GM12878 (cell line): ENCODE measurements at regions not wholly inside any gene's neighbourhood (a gene's known extent, or its start where the extent isn't known, plus 50 kb on each side); places are given as distances from the start of the nearest gene placed in this dataset.

ENCODE experiments used
- ATAC-seq: fragments of 200-7000 bp; cut with Tn5 transposase; 3 replicates; pipeline ENCODE4 v1.9.1; 2020; ENCODE audit warnings: mild to moderate bottlenecking, moderate library complexity
- BruUV-seq: library from RNA; stranded (reverse); fragments of 400-500 nt; replicated peaks from 2 replicates; lab custom pipeline; 2021; lab: Mats Ljungman, UMichigan
- CTCF ChIA-PET: fragments of 300-600 bp; sonication (Branson Sonifier 250); formaldehyde crosslinking; extraction: SDS; loops from one replicate; lab custom pipeline; 2021; ENCODE audit warnings: inconsistent platforms; lab: Yijun Ruan, JAX
- POLR2A ChIA-PET: fragments of 350-600 bp; formaldehyde crosslinking; extraction: SDS; loops from one replicate; lab custom pipeline; 2021; ENCODE audit warnings: inconsistent platforms; lab: Charles Lee
- RAD21 ChIA-PET: fragments of 300-600 bp; sonication (Branson Sonifier 250); formaldehyde crosslinking; loops from one replicate; lab custom pipeline; 2023; ENCODE audit warnings: antibody characterized with exemption; ENCODE audit not compliant: unreplicated experiment; lab: Charles Lee
- SMC1A ChIA-PET: fragments of 300-600 bp; sonication (Branson Sonifier 250); formaldehyde crosslinking; loops from one replicate; lab custom pipeline; 2023; ENCODE audit not compliant: unreplicated experiment, uncharacterized antibody; lab: Charles Lee
- DNase-seq: peaks from one replicate; pipeline ENCODE4 v3.0.0-alpha.2; 2011; ENCODE audit warnings: low read depth, low spot score
- FAIRE-seq: peaks from 3 replicates; lab custom pipeline; 2011; peaks lifted over from hg19 to GRCh38; lab: Jason Lieb, UNC
- H2AFZ ChIP-seq: 2 replicates; pipeline ENCODE4 v1.6.0; 2011; ENCODE audit warnings: low read depth, low read length, control low read depth; ENCODE audit not compliant: control insufficient read depth
- H3K27ac ChIP-seq: 2 replicates; pipeline ENCODE4 v1.5.1; 2011; ENCODE audit warnings: control low read depth; ENCODE audit not compliant: control insufficient read depth, insufficient read depth
- H3K27me3 ChIP-seq, 2 experiments: replicated peaks in 1 of 2; 2 replicates each; pipeline versions ENCODE4 v1.6.0 to v1.6.1; 2011; ENCODE audit warnings: low read length in 1 of 2; ENCODE audit not compliant: control insufficient read depth in 2 of 2, insufficient read depth in 2 of 2
- H3K36me3 ChIP-seq, 2 experiments: 2 replicates each; pipeline ENCODE4 v1.5.1; 2011; ENCODE audit warnings: low read length in 1 of 2; ENCODE audit not compliant: control insufficient read depth in 2 of 2, insufficient read depth in 2 of 2
- H3K4me1 ChIP-seq: 2 replicates; pipeline ENCODE4 v1.6.1; 2011; ENCODE audit warnings: mild to moderate bottlenecking, low read length, moderate library complexity, mixed read lengths; ENCODE audit not compliant: control insufficient read depth, insufficient read depth
- H3K4me2 ChIP-seq: 2 replicates; pipeline ENCODE4 v1.6.0; 2011; ENCODE audit warnings: control low read depth; ENCODE audit not compliant: control insufficient read depth, insufficient read depth
- H3K4me3 ChIP-seq: fragments of 200-600 bp; sonication (generic); 2 replicates; pipeline ENCODE4 v1.5.1; 2016
- H3K79me2 ChIP-seq: 2 replicates; pipeline ENCODE4 v1.6.0; 2011; ENCODE audit warnings: low read length; ENCODE audit not compliant: control insufficient read depth, insufficient read depth
- H3K9ac ChIP-seq: 2 replicates; pipeline ENCODE4 v1.8.0; 2011; ENCODE audit warnings: low read length, control low read depth, mixed read lengths; ENCODE audit not compliant: control insufficient read depth, insufficient read depth
- H3K9me3 ChIP-seq: replicated peaks from 3 replicates; pipeline ENCODE4 v1.5.1; 2011; ENCODE audit warnings: mild to moderate bottlenecking, low read length; ENCODE audit not compliant: control insufficient read depth, insufficient read depth
- H4K20me1 ChIP-seq: 2 replicates; pipeline ENCODE4 v1.6.0; 2011; ENCODE audit not compliant: control insufficient read depth, insufficient read depth
- CBFB ChIP-seq: IDR thresholded peaks from 2 replicates; pipeline ENCODE4 v1.6.1; 2016; ENCODE audit warnings: antibody characterized with exemption, low read depth
- CREM ChIP-seq: IDR thresholded peaks from 2 replicates; pipeline ENCODE4 v1.6.1; 2014; ENCODE audit warnings: antibody characterized with exemption, low read depth
- FOXM1 ChIP-seq: IDR thresholded peaks from 2 replicates; pipeline ENCODE4 v1.6.1; 2012; ENCODE audit warnings: low read depth, mild to moderate bottlenecking, inconsistent platforms, low read length, moderate library complexity
- HDGF ChIP-seq: fragments of 450-650 bp; IDR thresholded peaks from 2 replicates; pipeline ENCODE4 v1.6.1; 2016; ENCODE audit warnings: antibody characterized with exemption
- IKZF2 ChIP-seq, 2 experiments: fragments of 450-650 bp; IDR thresholded peaks; 2 replicates each; pipeline ENCODE4 v1.6.1; 2017; ENCODE audit warnings: mild to moderate bottlenecking in 2 of 2, moderate library complexity in 2 of 2
- NBN ChIP-seq: fragments of 450-650 bp; IDR thresholded peaks from 2 replicates; pipeline ENCODE4 v1.6.1; 2016
- PAX5 ChIP-seq: IDR thresholded peaks from 2 replicates; pipeline ENCODE4 v1.6.1; 2011; ENCODE audit warnings: low read depth, low read length, borderline replicate concordance
- PML ChIP-seq: IDR thresholded peaks from 2 replicates; pipeline ENCODE4 v1.6.1; 2012; ENCODE audit warnings: low read length, inconsistent platforms
- RB1 ChIP-seq: fragments of 450-650 bp; formaldehyde crosslinking; IDR thresholded peaks from 2 replicates; pipeline ENCODE4 v1.6.1; 2017; ENCODE audit warnings: mild to moderate bottlenecking, borderline replicate concordance
- RUNX3 ChIP-seq: IDR thresholded peaks from 2 replicates; pipeline ENCODE4 v1.6.1; 2012; ENCODE audit warnings: low read length, inconsistent platforms
- SIN3A ChIP-seq: IDR thresholded peaks from 2 replicates; pipeline ENCODE4 v1.6.1; 2012; ENCODE audit warnings: low read depth, low read length, improper control_type of control experiment
- SIX5 ChIP-seq: IDR thresholded peaks from 2 replicates; pipeline ENCODE4 v1.6.1; 2011; ENCODE audit warnings: mild to moderate bottlenecking, low read depth, low read length, moderate library complexity; ENCODE audit not compliant: severe bottlenecking
- STAT1 ChIP-seq: fragments of 450-650 bp; conservative IDR thresholded peaks from 2 replicates; pipeline ENCODE4 v1.6.1; 2014; ENCODE audit warnings: antibody characterized with exemption, mild to moderate bottlenecking
- WGBS: methylation state at CpG from one replicate; pipeline ENCODE4 v1.1.6; 2016; ENCODE audit warnings: low lambda C conversion rate; ENCODE audit not compliant: insufficient replicate concordance, insufficient coverage; ENCODE audit errors: missing lambda C conversion rate; 5-methylcytosine and 5-hydroxymethylcytosine counted together
- in situ Hi-C: fragments of 300-500 bp; cut with MboI; formaldehyde crosslinking; loops from 9 replicates; pipeline ENCODE4 v1.14.3; 2018; ENCODE audit warnings: mixed read lengths
- intact Hi-C: fragments of 100-400 bp; cut with micrococcal nuclease; formaldehyde crosslinking; loops from one replicate; pipeline ENCODE4 v1.14.2; 2022; ENCODE audit not compliant: unreplicated experiment
- TF ChIP-seq, protein P1 (sequence below): IDR thresholded peaks from 2 replicates; pipeline ENCODE4 v1.6.1; 2011; ENCODE audit warnings: low read depth, low read length, improper control_type of control experiment, borderline replicate concordance
- TF ChIP-seq, protein P2 (sequence below): fragments of 450-650 bp; IDR thresholded peaks from 2 replicates; pipeline ENCODE4 v1.6.1; 2017; ENCODE audit warnings: antibody characterized with exemption, mild to moderate bottlenecking, moderate library complexity

DNA sequence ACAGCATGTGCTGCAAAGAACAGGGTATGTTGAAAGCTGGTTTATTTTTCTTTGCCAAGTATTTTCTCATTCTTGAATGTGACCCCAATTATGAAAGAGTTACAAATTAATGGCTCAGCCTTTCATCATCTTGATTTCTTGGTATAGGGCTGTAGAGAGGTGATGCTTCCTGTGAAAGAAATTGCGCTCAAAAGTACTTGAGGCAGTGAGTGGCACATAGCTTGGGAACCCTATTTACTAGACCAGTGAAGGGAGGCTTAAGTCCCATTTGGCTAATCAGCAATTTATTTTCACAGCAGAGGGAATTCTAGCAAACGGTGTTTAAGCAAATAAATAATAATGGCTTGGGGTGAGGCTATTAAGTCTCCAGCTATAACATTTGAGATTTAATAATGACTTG, 153.9 kb upstream of the MIS18BP1 start:
- RAD21 ChIA-PET, result no interaction called here
- DNase-seq (no peak), FAIRE-seq (no peak), ATAC-seq (no peak)
- BruUV-seq, result no TSS peak
- no peak overlapping the region for H3K9ac ChIP-seq
- TF ChIP-seq RUNX3 (no peak), HDGF (no peak), IKZF2 (IDR thresholded peaks at IDR 0.05) (no peak), CREM (no peak), PAX5 (no peak), FOXM1 (no peak)
- H3K27ac ChIP-seq, result no peak overlapping the region
- H4K20me1 ChIP-seq, result no peaks in the 10 kb centered on the region
- H3K4me2 ChIP-seq, result no peak overlapping the region
- in situ Hi-C loops (no loop called here), intact Hi-C loops (no loop called here)
- 83% methylated on average over 2 of the region's 2 CpGs for WGBS
- no peaks in the 10 kb centered on the region for H3K4me1 ChIP-seq
- H3K79me2 ChIP-seq, result no peaks in the 10 kb centered on the region
- H3K4me3 ChIP-seq, result no peak overlapping the region
- H3K36me3 ChIP-seq, result no peaks in the 10 kb centered on the region
- SMC1A ChIA-PET, result interaction anchor here (1.8 kb wide), 1 partner anchor 12 kb away, joined by 5 read pairs; no protein-coding TSS in a partner anchor
- H2AFZ ChIP-seq, result no peak overlapping the region
- POLR2A ChIA-PET, result no interaction called here
- H3K27me3 ChIP-seq, result no peaks in the 10 kb centered on the region
- CTCF ChIA-PET, result interaction anchor here (2.3 kb wide), 1 partner anchor 19 kb away, joined by 11 read pairs; no protein-coding TSS in a partner anchor
- no peaks in the 10 kb centered on the region for H3K9me3 ChIP-seq

DNA sequence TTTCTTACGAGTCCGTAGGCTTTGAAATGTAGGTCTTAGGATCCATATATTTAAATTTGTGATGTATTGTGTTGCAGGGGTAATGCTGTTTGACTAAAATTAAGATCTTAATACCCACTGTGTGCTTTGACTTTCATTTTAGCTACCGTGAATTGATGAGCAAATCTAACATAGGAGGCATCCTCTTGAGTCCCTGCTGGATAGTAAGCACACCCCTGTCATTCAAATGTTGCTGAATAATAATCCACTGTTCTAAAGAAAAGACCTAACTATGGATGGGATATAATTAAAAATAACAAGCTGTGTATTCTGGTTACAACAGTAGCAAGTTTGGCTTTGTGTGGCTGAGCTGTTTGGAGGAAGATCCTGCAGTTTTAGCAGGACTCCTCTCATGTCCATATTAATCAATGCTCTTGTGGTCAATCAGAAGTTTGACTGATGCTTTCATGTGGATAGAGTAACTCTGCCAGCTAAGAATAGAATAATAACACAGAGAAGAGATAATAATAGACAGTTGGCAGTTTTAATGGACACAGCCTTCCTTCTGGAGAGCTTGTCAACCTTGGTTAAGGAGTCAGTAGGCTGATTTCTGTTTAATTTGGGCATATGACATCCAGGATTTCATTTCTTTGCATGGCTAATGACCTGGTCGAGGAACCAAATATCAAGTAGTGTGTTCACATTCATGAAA, 148.1 kb upstream of the MIS18BP1 start:
- no TSS peak for BruUV-seq
- H2AFZ ChIP-seq, result no peak overlapping the region
- ChIA-PET RAD21 (no interaction called here), CTCF (interaction anchor here (0.7 to 1.7 kb wide), 2 partner anchors 23 to 25 kb away, joined by 4 to 7 read pairs; no protein-coding TSS in a partner anchor), POLR2A (no interaction called here), SMC1A (no interaction called here)
- intact Hi-C loops (no loop called here), in situ Hi-C loops (no loop called here)
- no peaks in the 10 kb centered on the region for H3K4me1 ChIP-seq
- no peak overlapping the region for H3K4me3 ChIP-seq
- H3K4me2 ChIP-seq, result no peak overlapping the region
- no peak overlapping the region for H3K9ac ChIP-seq
- no peaks in the 10 kb centered on the region for H3K36me3 ChIP-seq
- DNase-seq (no peak), FAIRE-seq (no peak), ATAC-seq (no peak)
- H3K9me3 ChIP-seq, result no peaks in the 10 kb centered on the region
- no peaks in the 10 kb centered on the region for H3K27me3 ChIP-seq
- no peaks in the 10 kb centered on the region for H4K20me1 ChIP-seq
- 31% methylated on average over 4 of the region's 4 CpGs for WGBS
- H3K79me2 ChIP-seq, result no peaks in the 10 kb centered on the region
- no peak overlapping the region for H3K27ac ChIP-seq
- no peak for TF ChIP-seq CREM
- no peak for TF ChIP-seq RB1
- TF ChIP-seq CBFB, result no peak
- TF ChIP-seq, protein P1, sequence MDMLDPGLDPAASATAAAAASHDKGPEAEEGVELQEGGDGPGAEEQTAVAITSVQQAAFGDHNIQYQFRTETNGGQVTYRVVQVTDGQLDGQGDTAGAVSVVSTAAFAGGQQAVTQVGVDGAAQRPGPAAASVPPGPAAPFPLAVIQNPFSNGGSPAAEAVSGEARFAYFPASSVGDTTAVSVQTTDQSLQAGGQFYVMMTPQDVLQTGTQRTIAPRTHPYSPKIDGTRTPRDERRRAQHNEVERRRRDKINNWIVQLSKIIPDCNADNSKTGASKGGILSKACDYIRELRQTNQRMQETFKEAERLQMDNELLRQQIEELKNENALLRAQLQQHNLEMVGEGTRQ, result no peak
- no peak for TF ChIP-seq SIX5
- no peak for TF ChIP-seq SIN3A
- no peak for TF ChIP-seq PML
- no peak for TF ChIP-seq STAT1
- TF ChIP-seq, protein P2, sequence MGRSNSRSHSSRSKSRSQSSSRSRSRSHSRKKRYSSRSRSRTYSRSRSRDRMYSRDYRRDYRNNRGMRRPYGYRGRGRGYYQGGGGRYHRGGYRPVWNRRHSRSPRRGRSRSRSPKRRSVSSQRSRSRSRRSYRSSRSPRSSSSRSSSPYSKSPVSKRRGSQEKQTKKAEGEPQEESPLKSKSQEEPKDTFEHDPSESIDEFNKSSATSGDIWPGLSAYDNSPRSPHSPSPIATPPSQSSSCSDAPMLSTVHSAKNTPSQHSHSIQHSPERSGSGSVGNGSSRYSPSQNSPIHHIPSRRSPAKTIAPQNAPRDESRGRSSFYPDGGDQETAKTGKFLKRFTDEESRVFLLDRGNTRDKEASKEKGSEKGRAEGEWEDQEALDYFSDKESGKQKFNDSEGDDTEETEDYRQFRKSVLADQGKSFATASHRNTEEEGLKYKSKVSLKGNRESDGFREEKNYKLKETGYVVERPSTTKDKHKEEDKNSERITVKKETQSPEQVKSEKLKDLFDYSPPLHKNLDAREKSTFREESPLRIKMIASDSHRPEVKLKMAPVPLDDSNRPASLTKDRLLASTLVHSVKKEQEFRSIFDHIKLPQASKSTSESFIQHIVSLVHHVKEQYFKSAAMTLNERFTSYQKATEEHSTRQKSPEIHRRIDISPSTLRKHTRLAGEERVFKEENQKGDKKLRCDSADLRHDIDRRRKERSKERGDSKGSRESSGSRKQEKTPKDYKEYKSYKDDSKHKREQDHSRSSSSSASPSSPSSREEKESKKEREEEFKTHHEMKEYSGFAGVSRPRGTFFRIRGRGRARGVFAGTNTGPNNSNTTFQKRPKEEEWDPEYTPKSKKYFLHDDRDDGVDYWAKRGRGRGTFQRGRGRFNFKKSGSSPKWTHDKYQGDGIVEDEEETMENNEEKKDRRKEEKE, result no peak
- no peak for TF ChIP-seq NBN
